H9 (cell line): ENCODE measurements at regions not wholly inside any gene's neighbourhood (a gene's known extent, or its start where the extent isn't known, plus 50 kb on each side); places are given as distances from the start of the nearest gene placed in this dataset.

ENCODE experiments used
- DNase-seq: peaks from one replicate; pipeline ENCODE4 v3.0.0-alpha.2; 2017
- H2AFZ ChIP-seq: one replicate; pipeline ENCODE4 v1.6.1; 2013; ENCODE audit warnings: mild to moderate bottlenecking, low read length, control low read depth, moderate library complexity
- H2AK5ac ChIP-seq: 2 replicates; pipeline ENCODE4 v1.6.1; 2013; ENCODE audit warnings: low read length, control low read depth, mixed read lengths; ENCODE audit not compliant: insufficient read length
- H2BK120ac ChIP-seq: one replicate; pipeline ENCODE4 v1.6.1; 2013; ENCODE audit warnings: low read depth, mild to moderate bottlenecking, low read length, control low read depth, inconsistent platforms; ENCODE audit not compliant: poor library complexity, severe bottlenecking
- H2BK12ac ChIP-seq: 2 replicates; pipeline ENCODE4 v1.6.1; 2013; ENCODE audit warnings: low read length, control low read depth, mixed read lengths, low read depth; ENCODE audit not compliant: insufficient read length
- H2BK15ac ChIP-seq: 2 replicates; pipeline ENCODE4 v1.6.1; 2013; ENCODE audit warnings: low read depth, low read length, control low read depth
- H2BK20ac ChIP-seq: one replicate; pipeline ENCODE4 v1.6.1; 2013; ENCODE audit warnings: low read depth, mild to moderate bottlenecking, low read length, control low read depth, inconsistent platforms; ENCODE audit not compliant: poor library complexity, severe bottlenecking
- H2BK5ac ChIP-seq: 2 replicates; pipeline ENCODE4 v1.6.1; 2013; ENCODE audit warnings: low read length, control low read depth, mixed read lengths; ENCODE audit not compliant: insufficient read length
- H3K14ac ChIP-seq: 2 replicates; pipeline ENCODE4 v1.6.1; 2013; ENCODE audit warnings: low read length, control low read depth; ENCODE audit not compliant: insufficient read depth
- H3K18ac ChIP-seq: 2 replicates; pipeline ENCODE4 v1.6.1; 2013; ENCODE audit warnings: low read depth, mild to moderate bottlenecking, mixed read lengths, low read length, control low read depth; ENCODE audit not compliant: insufficient read length
- H3K23ac ChIP-seq: 2 replicates; pipeline ENCODE4 v1.6.1; 2013; ENCODE audit warnings: low read length, control low read depth, mixed read lengths, low read depth; ENCODE audit not compliant: insufficient read length
- H3K23me2 ChIP-seq: 2 replicates; pipeline ENCODE4 v1.6.1; 2013; ENCODE audit warnings: low read depth, mild to moderate bottlenecking, mixed read lengths, low read length, control low read depth; ENCODE audit not compliant: insufficient read length, poor library complexity, severe bottlenecking
- H3K27ac ChIP-seq: 2 replicates; pipeline ENCODE4 v1.5.1; 2013; ENCODE audit warnings: low read length, control low read depth, mixed read lengths, low read depth; ENCODE audit not compliant: insufficient read length
- H3K27me3 ChIP-seq: 2 replicates; pipeline ENCODE4 v1.6.1; 2013; ENCODE audit warnings: low read length, control low read depth, inconsistent platforms; ENCODE audit not compliant: insufficient read depth
- H3K4ac ChIP-seq: 2 replicates; pipeline ENCODE4 v1.6.1; 2013; ENCODE audit warnings: low read depth, mild to moderate bottlenecking, control low read depth, inconsistent platforms, low read length, moderate library complexity
- H3K4me1 ChIP-seq: 2 replicates; pipeline ENCODE4 v1.6.1; 2013; ENCODE audit warnings: low read length, control low read depth, inconsistent platforms; ENCODE audit not compliant: insufficient read depth
- H3K4me2 ChIP-seq: 2 replicates; pipeline ENCODE4 v1.6.1; 2013; ENCODE audit warnings: low read length, control low read depth, mixed read lengths; ENCODE audit not compliant: insufficient read length, insufficient read depth
- H3K56ac ChIP-seq: 2 replicates; pipeline ENCODE4 v1.6.1; 2013; ENCODE audit warnings: low read depth, mild to moderate bottlenecking, mixed read lengths, low read length, control low read depth; ENCODE audit not compliant: insufficient read length
- H3K79me1 ChIP-seq: 2 replicates; pipeline ENCODE4 v1.6.1; 2013; ENCODE audit warnings: low read depth, mild to moderate bottlenecking, moderate library complexity, low read length, control low read depth, inconsistent platforms; ENCODE audit not compliant: insufficient read depth, poor library complexity, severe bottlenecking
- H3K79me2 ChIP-seq: 2 replicates; pipeline ENCODE4 v1.6.1; 2013; ENCODE audit warnings: low read length, control low read depth, inconsistent platforms; ENCODE audit not compliant: insufficient read depth
- H3K9ac ChIP-seq: 2 replicates; pipeline ENCODE4 v1.6.1; 2013; ENCODE audit warnings: low read length, control low read depth, mixed read lengths; ENCODE audit not compliant: insufficient read length; ENCODE audit errors: extremely low read depth
- H3K9me3 ChIP-seq: one replicate; pipeline ENCODE4 v1.6.1; 2013; ENCODE audit warnings: low read depth, low read length, inconsistent platforms; ENCODE audit not compliant: control insufficient read depth
- H3T11ph ChIP-seq: one replicate; pipeline ENCODE4 v1.6.1; 2013; ENCODE audit warnings: mild to moderate bottlenecking, low read length, control low read depth, inconsistent platforms
- H4K20me1 ChIP-seq: one replicate; pipeline ENCODE4 v1.6.1; 2013; ENCODE audit not compliant: control insufficient read depth, insufficient read length, insufficient read depth
- H4K5ac ChIP-seq: 2 replicates; pipeline ENCODE4 v1.6.1; 2013; ENCODE audit warnings: low read depth, mild to moderate bottlenecking, mixed read lengths, low read length, control low read depth; ENCODE audit not compliant: insufficient read length
- H4K8ac ChIP-seq: replicated peaks from 2 replicates; pipeline ENCODE4 v1.6.1; 2013; ENCODE audit warnings: low read length, control low read depth, mixed read lengths, low read depth; ENCODE audit not compliant: insufficient read length
- H4K91ac ChIP-seq: 2 replicates; pipeline ENCODE4 v1.6.1; 2013; ENCODE audit warnings: low read depth, mild to moderate bottlenecking, moderate library complexity, mixed read lengths, low read length, control low read depth; ENCODE audit not compliant: insufficient read length
- H3K27ac Mint-ChIP-seq, 3 experiments: 2 replicates in 2 of 3; 3 replicates in 1 of 3; pipeline ENCODE4 v1.8.0; 2020 to 2021; ENCODE audit warnings: mixed read lengths in 3 of 3, mild to moderate bottlenecking in 1 of 3, moderate library complexity in 1 of 3
- H3K27me3 Mint-ChIP-seq: 2 replicates; pipeline ENCODE4 v1.8.0; 2021; ENCODE audit warnings: low read depth, mild to moderate bottlenecking, moderate library complexity, mixed read lengths
- H3K36me3 Mint-ChIP-seq, 3 experiments: 2 replicates in 2 of 3; 3 replicates in 1 of 3; pipeline ENCODE4 v1.8.0; 2020 to 2021; ENCODE audit warnings: low read depth in 3 of 3, mixed read lengths in 3 of 3; ENCODE audit not compliant: insufficient read depth in 1 of 3
- H3K4me1 Mint-ChIP-seq, 2 experiments: 2 replicates each; pipeline ENCODE4 v1.8.0; 2020; ENCODE audit warnings: mixed read lengths in 2 of 2
- H3K4me3 Mint-ChIP-seq, 2 experiments: 2 replicates in 1 of 2; 3 replicates in 1 of 2; pipeline ENCODE4 v1.8.0; 2020 to 2021; ENCODE audit warnings: mild to moderate bottlenecking in 2 of 2, mixed read lengths in 2 of 2, moderate library complexity in 1 of 2
- H3K9me3 Mint-ChIP-seq, 2 experiments: 2 replicates in 1 of 2; 3 replicates in 1 of 2; pipeline ENCODE4 v1.8.0; 2020; ENCODE audit warnings: mild to moderate bottlenecking in 2 of 2, mixed read lengths in 2 of 2, moderate library complexity in 1 of 2
- TF ChIP-seq, protein P1 (sequence below): fragments of 200-600 bp; sonication (generic); conservative IDR thresholded peaks from 3 replicates; pipeline ENCODE4 v1.8.0; 2021; ENCODE audit warnings: antibody characterized with exemption, mild to moderate bottlenecking

DNA sequence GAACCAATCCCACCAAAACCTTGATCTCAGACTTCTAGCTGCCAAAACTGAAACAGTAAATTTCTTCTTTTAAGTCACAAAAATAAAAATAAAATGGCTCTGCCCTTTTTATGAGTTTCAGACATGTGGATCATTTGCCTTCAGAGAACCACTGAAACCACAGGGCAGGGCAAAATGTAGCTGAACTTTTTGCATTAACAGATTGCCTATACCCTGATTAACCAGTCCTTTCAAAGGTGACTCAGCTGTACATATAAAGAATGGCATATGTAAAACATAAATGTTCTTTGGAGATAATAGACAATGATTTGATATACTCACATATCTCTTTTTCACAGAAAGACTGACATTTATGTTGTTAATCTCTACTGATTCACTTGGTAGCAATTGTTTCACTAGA, 187.1 kb upstream of the GRIN3A start:
- H3K4me2 ChIP-seq: no peak overlapping the region
- H2AFZ ChIP-seq: no peak overlapping the region
- no peaks in the 10 kb centered on the region for H3K9me3 ChIP-seq
- H3K23ac ChIP-seq: no peak overlapping the region
- Mint-ChIP-seq H3K27me3 (no peaks in the 10 kb centered on the region; the same call in 1 of the 2 replicates), H3K36me3 (no peaks in the 10 kb centered on the region), H3K4me3 (no peak overlapping the region), H3K27ac (no peak overlapping the region), H3K4me1 (peaks cover 0 to 4% of the 10 kb centered on the region in 2 experiments; a peak in 1 of 4 replicates), H3K9me3 (no peaks in the 10 kb centered on the region)
- TF ChIP-seq, protein P1, sequence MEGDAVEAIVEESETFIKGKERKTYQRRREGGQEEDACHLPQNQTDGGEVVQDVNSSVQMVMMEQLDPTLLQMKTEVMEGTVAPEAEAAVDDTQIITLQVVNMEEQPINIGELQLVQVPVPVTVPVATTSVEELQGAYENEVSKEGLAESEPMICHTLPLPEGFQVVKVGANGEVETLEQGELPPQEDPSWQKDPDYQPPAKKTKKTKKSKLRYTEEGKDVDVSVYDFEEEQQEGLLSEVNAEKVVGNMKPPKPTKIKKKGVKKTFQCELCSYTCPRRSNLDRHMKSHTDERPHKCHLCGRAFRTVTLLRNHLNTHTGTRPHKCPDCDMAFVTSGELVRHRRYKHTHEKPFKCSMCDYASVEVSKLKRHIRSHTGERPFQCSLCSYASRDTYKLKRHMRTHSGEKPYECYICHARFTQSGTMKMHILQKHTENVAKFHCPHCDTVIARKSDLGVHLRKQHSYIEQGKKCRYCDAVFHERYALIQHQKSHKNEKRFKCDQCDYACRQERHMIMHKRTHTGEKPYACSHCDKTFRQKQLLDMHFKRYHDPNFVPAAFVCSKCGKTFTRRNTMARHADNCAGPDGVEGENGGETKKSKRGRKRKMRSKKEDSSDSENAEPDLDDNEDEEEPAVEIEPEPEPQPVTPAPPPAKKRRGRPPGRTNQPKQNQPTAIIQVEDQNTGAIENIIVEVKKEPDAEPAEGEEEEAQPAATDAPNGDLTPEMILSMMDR: no peak
- no peak overlapping the region for H2BK5ac ChIP-seq
- no peak overlapping the region for H4K91ac ChIP-seq
- H2BK120ac ChIP-seq: no peak overlapping the region
- H3K4ac ChIP-seq: no peak overlapping the region
- no peak overlapping the region for H2AK5ac ChIP-seq
- H2BK12ac ChIP-seq: no peak overlapping the region
- no peak overlapping the region for H4K5ac ChIP-seq
- no peaks in the 10 kb centered on the region for H3K79me2 ChIP-seq
- no peak overlapping the region for H3K27ac ChIP-seq
- no peak overlapping the region for H3T11ph ChIP-seq
- no peak overlapping the region for H3K56ac ChIP-seq
- no peak overlapping the region for H3K9ac ChIP-seq
- H3K27me3 ChIP-seq: no peaks in the 10 kb centered on the region
- no peak overlapping the region for H2BK15ac ChIP-seq
- no peaks in the 10 kb centered on the region for H4K20me1 ChIP-seq
- no peak overlapping the region for H3K18ac ChIP-seq
- H3K4me1 ChIP-seq: no peaks in the 10 kb centered on the region
- no peak overlapping the region for H4K8ac ChIP-seq
- H2BK20ac ChIP-seq: no peak overlapping the region
- H3K79me1 ChIP-seq: no peaks in the 10 kb centered on the region
- no peak for DNase-seq
- H3K23me2 ChIP-seq: no peaks in the 10 kb centered on the region
- no peak overlapping the region for H3K14ac ChIP-seq
